AG04449 (cell line): ENCODE measurements at regions not wholly inside any gene's neighbourhood (a gene's known extent, or its start where the extent isn't known, plus 50 kb on each side); places are given as distances from the start of the nearest gene placed in this dataset.

ENCODE experiments used
- CTCF ChIA-PET: fragments of 350-600 bp; formaldehyde crosslinking; extraction: SDS; loops from one replicate; lab custom pipeline; 2021; ENCODE audit warnings: antibody characterized with exemption; lab: Yijun Ruan, JAX
- POLR2A ChIA-PET: fragments of 400-600, 350-600 bp; formaldehyde crosslinking; extraction: SDS; loops from one replicate; lab custom pipeline; 2020; ENCODE audit warnings: antibody characterized with exemption, inconsistent platforms; lab: Yijun Ruan, JAX
- DNase-seq: peaks from one replicate; pipeline ENCODE4 v3.0.0-alpha.2; 2010; ENCODE audit warnings: low read depth, low spot score
- H3K4me3 ChIP-seq: 2 replicates; pipeline ENCODE4 v1.5.1; 2011; ENCODE audit warnings: low read depth, mild to moderate bottlenecking, control low read depth, low read length
- TF ChIP-seq, protein P1 (sequence below): IDR thresholded peaks from one replicate; pipeline ENCODE4 v1.5.1; 2011; ENCODE audit warnings: mild to moderate bottlenecking, moderate library complexity, low read length, control low read depth, inconsistent platforms; ENCODE audit not compliant: insufficient read depth; ENCODE audit errors: missing control alignments

DNA sequence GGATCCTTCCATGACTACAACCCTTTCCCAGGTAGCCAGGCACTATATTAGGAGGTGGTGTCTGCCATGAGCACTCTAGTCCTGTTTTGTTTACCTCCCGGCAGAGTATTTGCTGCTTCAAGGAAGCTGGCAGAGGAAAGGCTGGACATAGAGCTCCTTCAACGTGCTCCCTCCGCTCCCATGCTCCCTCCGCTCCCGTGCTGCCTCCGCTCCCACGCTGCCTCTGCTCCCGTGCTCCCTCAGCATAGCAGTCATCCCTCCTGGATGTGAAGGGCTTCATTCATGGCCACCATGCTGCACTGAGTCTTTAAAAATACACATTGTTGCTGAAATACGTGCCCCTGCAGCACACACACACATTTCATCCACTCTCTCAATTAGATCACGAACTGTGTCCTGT, 181.9 kb upstream of the MYT1L start:
- CTCF ChIA-PET: no interaction called here

DNA sequence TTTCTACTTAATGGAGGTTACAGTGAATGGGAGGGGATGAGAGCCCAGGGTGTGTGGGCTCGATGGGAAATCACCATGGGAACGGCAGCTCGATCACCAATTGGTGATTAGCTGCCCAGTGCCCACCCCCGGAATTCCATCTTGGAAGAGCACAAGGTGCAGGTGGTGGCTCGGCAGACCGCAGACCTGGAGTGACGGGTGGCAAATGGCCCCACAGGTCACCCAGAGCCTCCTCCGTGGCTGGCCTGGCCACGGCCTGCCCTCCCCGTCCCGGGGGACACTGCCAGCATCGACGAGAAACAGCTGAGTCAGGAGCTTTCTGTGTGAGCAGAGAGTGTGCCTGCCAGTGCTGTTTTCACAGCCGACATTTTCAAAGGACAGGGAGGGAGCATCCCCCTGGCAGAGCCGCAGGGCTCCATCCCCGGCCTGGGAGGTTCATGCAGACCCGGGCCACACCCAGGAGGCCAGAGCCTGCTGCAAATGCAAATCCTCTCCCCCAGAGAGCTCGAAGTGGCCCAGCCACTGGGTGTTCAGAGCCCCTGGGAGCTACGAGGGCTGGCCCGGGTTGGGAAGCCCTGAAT, 176.4 kb upstream of the MYT1L start:
- ChIA-PET POLR2A (no interaction called here), CTCF (no interaction called here)
- no peak overlapping the region for H3K4me3 ChIP-seq
- DNase-seq: no peak
- TF ChIP-seq, protein P1, sequence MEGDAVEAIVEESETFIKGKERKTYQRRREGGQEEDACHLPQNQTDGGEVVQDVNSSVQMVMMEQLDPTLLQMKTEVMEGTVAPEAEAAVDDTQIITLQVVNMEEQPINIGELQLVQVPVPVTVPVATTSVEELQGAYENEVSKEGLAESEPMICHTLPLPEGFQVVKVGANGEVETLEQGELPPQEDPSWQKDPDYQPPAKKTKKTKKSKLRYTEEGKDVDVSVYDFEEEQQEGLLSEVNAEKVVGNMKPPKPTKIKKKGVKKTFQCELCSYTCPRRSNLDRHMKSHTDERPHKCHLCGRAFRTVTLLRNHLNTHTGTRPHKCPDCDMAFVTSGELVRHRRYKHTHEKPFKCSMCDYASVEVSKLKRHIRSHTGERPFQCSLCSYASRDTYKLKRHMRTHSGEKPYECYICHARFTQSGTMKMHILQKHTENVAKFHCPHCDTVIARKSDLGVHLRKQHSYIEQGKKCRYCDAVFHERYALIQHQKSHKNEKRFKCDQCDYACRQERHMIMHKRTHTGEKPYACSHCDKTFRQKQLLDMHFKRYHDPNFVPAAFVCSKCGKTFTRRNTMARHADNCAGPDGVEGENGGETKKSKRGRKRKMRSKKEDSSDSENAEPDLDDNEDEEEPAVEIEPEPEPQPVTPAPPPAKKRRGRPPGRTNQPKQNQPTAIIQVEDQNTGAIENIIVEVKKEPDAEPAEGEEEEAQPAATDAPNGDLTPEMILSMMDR: no peak

More for the DNA sequence above, 181.9 kb upstream of the MYT1L start:
- TF ChIP-seq, protein P1: no peak
- no peak for DNase-seq
- no peak overlapping the region for H3K4me3 ChIP-seq
- POLR2A ChIA-PET: no interaction called here

DNA sequence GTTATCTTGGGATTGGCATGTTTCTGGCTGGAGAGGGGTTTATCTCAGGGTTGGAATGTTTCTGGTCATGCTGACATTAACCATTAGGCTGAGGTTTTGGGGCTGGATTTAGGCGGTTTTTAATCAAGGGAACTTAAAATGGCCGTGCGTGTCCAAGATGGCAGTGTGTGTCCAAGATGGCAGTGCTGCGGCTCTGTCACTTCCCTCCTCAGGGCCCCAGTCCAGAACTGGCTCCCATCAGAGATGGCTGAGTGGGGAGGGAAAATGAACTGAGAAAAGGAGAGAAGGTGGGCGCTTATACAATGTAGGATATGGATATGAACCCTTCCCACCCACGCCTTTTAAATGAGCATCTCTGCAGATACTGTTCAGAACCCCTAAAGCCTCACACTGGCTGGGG, 175.5 kb upstream of the MYT1L start:
- no peak for DNase-seq
- no peak overlapping the region for H3K4me3 ChIP-seq
- ChIA-PET CTCF (no interaction called here), POLR2A (no interaction called here)
- TF ChIP-seq, protein P1: no peak

DNA sequence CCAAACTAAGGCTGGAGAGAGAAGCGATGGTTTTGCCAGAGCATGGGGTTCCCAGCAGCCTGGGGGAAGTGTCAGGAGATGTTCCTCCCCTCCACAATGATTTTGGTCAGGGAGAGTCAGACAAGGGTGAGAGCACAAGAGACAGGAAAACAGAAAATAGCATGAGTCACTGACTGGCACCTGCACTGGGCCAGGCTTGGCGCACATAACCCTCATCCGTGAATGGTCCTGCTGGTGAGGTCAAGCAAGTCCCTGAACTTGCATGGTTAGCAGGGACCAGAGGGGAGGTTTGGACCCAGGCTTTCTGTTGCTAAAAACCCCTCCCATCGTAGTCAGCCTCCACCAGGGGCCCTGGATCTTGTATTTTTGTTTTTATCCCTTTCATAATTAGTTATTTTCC, 174.5 kb upstream of the MYT1L start:
- ChIA-PET POLR2A (no interaction called here), CTCF (no interaction called here)
- no peak for DNase-seq
- TF ChIP-seq, protein P1: no peak
- no peak overlapping the region for H3K4me3 ChIP-seq

DNA sequence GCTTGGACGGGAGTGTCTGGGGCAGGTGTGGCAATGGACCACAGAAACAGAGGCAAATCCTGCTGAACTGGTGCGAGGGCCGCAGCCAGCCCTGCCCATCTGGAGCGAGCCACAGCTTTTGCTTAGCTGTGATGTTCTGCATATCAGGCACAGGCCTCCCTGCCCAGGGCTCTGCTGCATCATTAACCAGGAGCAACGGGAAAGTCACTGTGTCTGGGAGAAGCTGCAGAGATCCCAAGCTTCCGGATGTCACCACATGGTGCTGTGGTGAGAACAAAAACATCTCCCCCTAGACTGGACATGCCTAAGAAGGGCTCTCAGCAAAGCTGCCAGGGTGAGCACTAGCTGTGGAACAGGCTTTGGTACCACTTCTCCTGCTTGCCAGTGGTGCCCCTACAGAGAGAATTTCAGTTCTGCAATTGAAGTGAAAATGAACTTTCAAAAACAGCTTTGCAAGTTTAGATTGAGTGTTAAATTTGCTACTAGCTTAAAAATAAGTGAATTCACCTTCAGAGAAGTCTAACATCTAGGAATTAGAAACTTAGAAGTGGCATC, 172.9 kb upstream of the MYT1L start:
- ChIA-PET POLR2A (no interaction called here), CTCF (no interaction called here)
- TF ChIP-seq, protein P1: no peak
- DNase-seq: no peak
- no peak overlapping the region for H3K4me3 ChIP-seq

DNA sequence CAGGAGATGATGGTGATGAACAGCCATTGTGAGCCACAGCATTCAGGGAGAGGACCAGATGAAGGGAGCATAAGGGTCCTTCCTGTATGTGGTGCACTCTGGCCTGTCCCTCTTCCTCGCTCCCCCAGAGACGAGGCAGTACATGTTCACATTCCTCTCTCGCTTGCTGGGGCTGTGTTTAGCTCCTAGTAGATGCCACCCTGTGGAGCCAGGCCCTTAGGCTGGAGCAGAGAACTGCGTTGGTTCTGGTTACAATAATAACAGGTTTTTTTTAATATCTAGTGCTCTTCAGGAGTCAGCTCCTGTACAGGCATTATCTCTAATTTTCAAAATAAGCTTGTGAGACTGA, 171.1 kb upstream of the MYT1L start:
- no peak overlapping the region for H3K4me3 ChIP-seq
- ChIA-PET POLR2A (no interaction called here), CTCF (no interaction called here)
- DNase-seq: no peak
- TF ChIP-seq, protein P1: no peak
